Midbrain (tissue), 1 donor: ENCODE measurements at regions not wholly inside any gene's neighbourhood (a gene's known extent, or its start where the extent isn't known, plus 50 kb on each side); places are given as distances from the start of the nearest gene placed in this dataset.

Experiments
- DNase-seq: peaks from one replicate; lab custom pipeline; 2025; lab: John Stamatoyannopoulos, UW

GRCh38 chrX:33726281-33727160 lies 405.6 kb downstream of the FAM47A start:
- no peak for DNase-seq

GRCh38 chrX:33725535-33726210 lies 406.4 kb downstream of the FAM47A start:
- no peak for DNase-seq

GRCh38 chrX:33721927-33722326 lies 410.2 kb downstream of the FAM47A start:
- DNase-seq, result no peak

- DNase-seq, result no peak
Measured at GRCh38 chrX:33686105-33686504, 446.0 kb downstream of the FAM47A start.
